K562 (cell line): ENCODE measurements at regions not wholly inside any gene's neighbourhood (a gene's known extent, or its start where the extent isn't known, plus 50 kb on each side); places are given as distances from the start of the nearest gene placed in this dataset.

Experiments
- CSDE1 ChIP-seq, 2 experiments: fragments of 450-650 bp; IDR thresholded peaks; 2 replicates each; pipeline ENCODE4 v1.6.1; 2016; ENCODE audit warnings: mild to moderate bottlenecking in 1 of 2
- E2F3 ChIP-seq: fragments of 250-450 bp; sonication (Bioruptor Pico); IDR thresholded peaks from 2 replicates; pipeline ENCODE4 v1.4.0; 2020; ENCODE audit warnings: mild to moderate bottlenecking
- ELF1 ChIP-seq: fragments of 200-800 bp; sonication (Bioruptor generic); IDR thresholded peaks from 2 replicates; pipeline ENCODE4 v1.6.1; 2016; ENCODE audit warnings: missing genetic modification characterization, missing compliant biosample characterization
- HSF4 ChIP-seq: fragments of 250-450 bp; sonication (Bioruptor Pico); IDR thresholded peaks from 2 replicates; pipeline ENCODE4 v2.1.2; 2022; ENCODE audit warnings: mild to moderate bottlenecking, moderate library complexity, borderline replicate concordance
- JUN ChIP-seq, 2 experiments: sonication (generic) in 1 of 2; formaldehyde crosslinking in 1 of 2; IDR thresholded peaks; 2 replicates each; pipeline versions ENCODE4 v1.6.1 to v1.8.0; 2012 to 2022; ENCODE audit warnings: borderline replicate concordance in 2 of 2, mild to moderate bottlenecking in 2 of 2, improper control_type of control experiment in 1 of 2, low read depth in 1 of 2, low read length in 1 of 2, missing genetic modification reagents in 1 of 2
- KLF13 ChIP-seq: fragments of 450-650 bp; IDR thresholded peaks from 2 replicates; pipeline ENCODE4 v1.6.1; 2016; ENCODE audit warnings: missing genetic modification characterization, low read depth, mild to moderate bottlenecking, missing compliant biosample characterization, moderate library complexity, borderline replicate concordance
- MBD2 ChIP-seq: sonication (generic); IDR thresholded peaks from 2 replicates; pipeline ENCODE4 v1.6.1; 2016; ENCODE audit warnings: low read depth, borderline replicate concordance
- NFATC3 ChIP-seq: fragments of 450-650 bp; IDR thresholded peaks from 2 replicates; pipeline ENCODE4 v1.6.1; 2017; ENCODE audit warnings: mild to moderate bottlenecking
- NFRKB ChIP-seq: fragments of 450-650 bp; IDR thresholded peaks from 2 replicates; pipeline ENCODE4 v1.6.1; 2016; ENCODE audit warnings: low read depth
- POLR2B ChIP-seq: fragments of 450-650 bp; IDR thresholded peaks from 2 replicates; pipeline ENCODE4 v1.6.1; 2018; ENCODE audit warnings: low read depth; ENCODE audit not compliant: partially characterized antibody
- SP2 ChIP-seq: IDR thresholded peaks from 2 replicates; pipeline ENCODE4 v1.6.1; 2011; ENCODE audit warnings: mild to moderate bottlenecking, low read depth, low read length, moderate library complexity; ENCODE audit not compliant: poor library complexity, severe bottlenecking; ENCODE audit errors: extremely low read depth
- TCF7 ChIP-seq: sonication (generic); IDR thresholded peaks from 2 replicates; pipeline ENCODE4 v1.6.1; 2016; ENCODE audit warnings: antibody characterized with exemption, borderline replicate concordance
- ZNF232 ChIP-seq: sonication (generic); formaldehyde crosslinking; IDR thresholded peaks from 2 replicates; pipeline ENCODE4 v1.8.0; 2022; ENCODE audit warnings: mild to moderate bottlenecking, missing genetic modification reagents
- ZNF347 ChIP-seq: fragments of 450-650 bp; formaldehyde crosslinking; IDR thresholded peaks from 2 replicates; pipeline ENCODE4 v1.4.0; 2020; ENCODE audit warnings: low read depth, mild to moderate bottlenecking, moderate library complexity
- ZNF696 ChIP-seq: fragments of 250-450 bp; sonication (Bioruptor Pico); conservative IDR thresholded peaks from 2 replicates; pipeline ENCODE4 v1.4.0; 2020; ENCODE audit warnings: mild to moderate bottlenecking, moderate library complexity
- TF ChIP-seq, protein P1 (sequence below): sonication (generic); formaldehyde crosslinking; IDR thresholded peaks from 2 replicates; pipeline ENCODE4 v1.9.0; 2022; ENCODE audit warnings: mild to moderate bottlenecking, missing genetic modification reagents
- TF ChIP-seq, protein P2 (sequence below): fragments of 150-350 bp; IDR thresholded peaks from 2 replicates; pipeline ENCODE4 v1.6.1; 2014; ENCODE audit warnings: low read depth, mild to moderate bottlenecking, low read length, borderline replicate concordance
- TF ChIP-seq, protein P3 (sequence below): fragments of 250-450 bp; sonication (Bioruptor Pico); IDR thresholded peaks from 2 replicates; pipeline ENCODE4 v1.4.0; 2020; ENCODE audit warnings: mild to moderate bottlenecking, moderate library complexity, borderline replicate concordance
- TF ChIP-seq, protein P4 (sequence below): fragments of 450-650 bp; formaldehyde crosslinking; IDR thresholded peaks from 2 replicates; pipeline ENCODE4 v1.4.0; 2022; ENCODE audit warnings: missing genetic modification characterization
- TF ChIP-seq, protein P5 (sequence below): fragments of 450-650 bp; formaldehyde crosslinking; IDR thresholded peaks from 2 replicates; pipeline ENCODE4 v1.4.0; 2020; ENCODE audit warnings: mild to moderate bottlenecking, moderate library complexity

DNA sequence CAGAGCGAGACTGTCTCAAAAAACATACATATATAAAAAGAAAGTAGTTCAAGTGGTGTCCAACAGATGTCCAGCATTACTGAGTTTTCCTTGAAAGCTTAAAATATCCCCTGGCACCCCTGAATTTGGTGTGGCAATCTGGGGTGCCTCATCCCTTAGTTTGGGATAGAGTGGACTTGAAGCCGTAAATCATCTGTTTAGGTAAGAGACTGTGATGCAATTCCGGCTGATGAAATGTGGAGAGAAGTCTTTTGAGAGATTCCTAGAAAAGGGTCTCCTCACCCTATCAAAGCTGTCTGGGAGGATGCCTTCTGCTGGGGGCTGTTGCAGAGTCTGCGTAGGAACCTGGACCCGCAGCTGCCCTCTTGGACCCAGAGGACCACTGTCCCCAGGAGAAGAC, 408.0 kb downstream of the RPS24 start (continued):
- TF ChIP-seq TCF7 (no peak), ZNF232 (no peak), MBD2 (no peak), POLR2B (no peak), E2F3 (CRISPR knock-in tag) (no peak), ZNF696 (CRISPR knock-in tag) (no peak), ZNF347 (CRISPR knock-in tag) (no peak), CSDE1 (IDR thresholded peaks at IDR 0.05) (no peak), SP2 (no peak), NFRKB (no peak), JUN (IDR thresholded peaks at IDR 0.05; ENCODE audit: borderline replicate concordance, low read depth, low read length) (0 out of 2 replicates have a peak, but pooled peaks have one; percentile 25), JUN (CRISPR knock-in tag; IDR thresholded peaks at IDR 0.05; ENCODE audit: borderline replicate concordance) (no peak), KLF13 (no peak), NFATC3 (no peak), ELF1 (tag) (no peak), HSF4 (CRISPR knock-in tag) (no peak)
- TF ChIP-seq, protein P1, sequence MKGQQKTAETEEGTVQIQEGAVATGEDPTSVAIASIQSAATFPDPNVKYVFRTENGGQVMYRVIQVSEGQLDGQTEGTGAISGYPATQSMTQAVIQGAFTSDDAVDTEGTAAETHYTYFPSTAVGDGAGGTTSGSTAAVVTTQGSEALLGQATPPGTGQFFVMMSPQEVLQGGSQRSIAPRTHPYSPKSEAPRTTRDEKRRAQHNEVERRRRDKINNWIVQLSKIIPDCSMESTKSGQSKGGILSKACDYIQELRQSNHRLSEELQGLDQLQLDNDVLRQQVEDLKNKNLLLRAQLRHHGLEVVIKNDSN (CRISPR knock-in tag) = no peak
- TF ChIP-seq, protein P2, sequence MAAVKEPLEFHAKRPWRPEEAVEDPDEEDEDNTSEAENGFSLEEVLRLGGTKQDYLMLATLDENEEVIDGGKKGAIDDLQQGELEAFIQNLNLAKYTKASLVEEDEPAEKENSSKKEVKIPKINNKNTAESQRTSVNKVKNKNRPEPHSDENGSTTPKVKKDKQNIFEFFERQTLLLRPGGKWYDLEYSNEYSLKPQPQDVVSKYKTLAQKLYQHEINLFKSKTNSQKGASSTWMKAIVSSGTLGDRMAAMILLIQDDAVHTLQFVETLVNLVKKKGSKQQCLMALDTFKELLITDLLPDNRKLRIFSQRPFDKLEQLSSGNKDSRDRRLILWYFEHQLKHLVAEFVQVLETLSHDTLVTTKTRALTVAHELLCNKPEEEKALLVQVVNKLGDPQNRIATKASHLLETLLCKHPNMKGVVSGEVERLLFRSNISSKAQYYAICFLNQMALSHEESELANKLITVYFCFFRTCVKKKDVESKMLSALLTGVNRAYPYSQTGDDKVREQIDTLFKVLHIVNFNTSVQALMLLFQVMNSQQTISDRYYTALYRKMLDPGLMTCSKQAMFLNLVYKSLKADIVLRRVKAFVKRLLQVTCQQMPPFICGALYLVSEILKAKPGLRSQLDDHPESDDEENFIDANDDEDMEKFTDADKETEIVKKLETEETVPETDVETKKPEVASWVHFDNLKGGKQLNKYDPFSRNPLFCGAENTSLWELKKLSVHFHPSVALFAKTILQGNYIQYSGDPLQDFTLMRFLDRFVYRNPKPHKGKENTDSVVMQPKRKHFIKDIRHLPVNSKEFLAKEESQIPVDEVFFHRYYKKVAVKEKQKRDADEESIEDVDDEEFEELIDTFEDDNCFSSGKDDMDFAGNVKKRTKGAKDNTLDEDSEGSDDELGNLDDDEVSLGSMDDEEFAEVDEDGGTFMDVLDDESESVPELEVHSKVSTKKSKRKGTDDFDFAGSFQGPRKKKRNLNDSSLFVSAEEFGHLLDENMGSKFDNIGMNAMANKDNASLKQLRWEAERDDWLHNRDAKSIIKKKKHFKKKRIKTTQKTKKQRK = no peak
- TF ChIP-seq, protein P3, sequence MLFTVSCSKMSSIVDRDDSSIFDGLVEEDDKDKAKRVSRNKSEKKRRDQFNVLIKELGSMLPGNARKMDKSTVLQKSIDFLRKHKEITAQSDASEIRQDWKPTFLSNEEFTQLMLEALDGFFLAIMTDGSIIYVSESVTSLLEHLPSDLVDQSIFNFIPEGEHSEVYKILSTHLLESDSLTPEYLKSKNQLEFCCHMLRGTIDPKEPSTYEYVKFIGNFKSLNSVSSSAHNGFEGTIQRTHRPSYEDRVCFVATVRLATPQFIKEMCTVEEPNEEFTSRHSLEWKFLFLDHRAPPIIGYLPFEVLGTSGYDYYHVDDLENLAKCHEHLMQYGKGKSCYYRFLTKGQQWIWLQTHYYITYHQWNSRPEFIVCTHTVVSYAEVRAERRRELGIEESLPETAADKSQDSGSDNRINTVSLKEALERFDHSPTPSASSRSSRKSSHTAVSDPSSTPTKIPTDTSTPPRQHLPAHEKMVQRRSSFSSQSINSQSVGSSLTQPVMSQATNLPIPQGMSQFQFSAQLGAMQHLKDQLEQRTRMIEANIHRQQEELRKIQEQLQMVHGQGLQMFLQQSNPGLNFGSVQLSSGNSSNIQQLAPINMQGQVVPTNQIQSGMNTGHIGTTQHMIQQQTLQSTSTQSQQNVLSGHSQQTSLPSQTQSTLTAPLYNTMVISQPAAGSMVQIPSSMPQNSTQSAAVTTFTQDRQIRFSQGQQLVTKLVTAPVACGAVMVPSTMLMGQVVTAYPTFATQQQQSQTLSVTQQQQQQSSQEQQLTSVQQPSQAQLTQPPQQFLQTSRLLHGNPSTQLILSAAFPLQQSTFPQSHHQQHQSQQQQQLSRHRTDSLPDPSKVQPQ = no peak
- TF ChIP-seq, protein P4, sequence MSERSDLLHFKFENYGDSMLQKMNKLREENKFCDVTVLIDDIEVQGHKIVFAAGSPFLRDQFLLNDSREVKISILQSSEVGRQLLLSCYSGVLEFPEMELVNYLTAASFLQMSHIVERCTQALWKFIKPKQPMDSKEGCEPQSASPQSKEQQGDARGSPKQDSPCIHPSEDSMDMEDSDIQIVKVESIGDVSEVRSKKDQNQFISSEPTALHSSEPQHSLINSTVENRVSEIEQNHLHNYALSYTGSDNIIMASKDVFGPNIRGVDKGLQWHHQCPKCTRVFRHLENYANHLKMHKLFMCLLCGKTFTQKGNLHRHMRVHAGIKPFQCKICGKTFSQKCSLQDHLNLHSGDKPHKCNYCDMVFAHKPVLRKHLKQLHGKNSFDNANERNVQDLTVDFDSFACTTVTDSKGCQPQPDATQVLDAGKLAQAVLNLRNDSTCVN (CRISPR knock-in tag) = no peak
- TF ChIP-seq, protein P5, sequence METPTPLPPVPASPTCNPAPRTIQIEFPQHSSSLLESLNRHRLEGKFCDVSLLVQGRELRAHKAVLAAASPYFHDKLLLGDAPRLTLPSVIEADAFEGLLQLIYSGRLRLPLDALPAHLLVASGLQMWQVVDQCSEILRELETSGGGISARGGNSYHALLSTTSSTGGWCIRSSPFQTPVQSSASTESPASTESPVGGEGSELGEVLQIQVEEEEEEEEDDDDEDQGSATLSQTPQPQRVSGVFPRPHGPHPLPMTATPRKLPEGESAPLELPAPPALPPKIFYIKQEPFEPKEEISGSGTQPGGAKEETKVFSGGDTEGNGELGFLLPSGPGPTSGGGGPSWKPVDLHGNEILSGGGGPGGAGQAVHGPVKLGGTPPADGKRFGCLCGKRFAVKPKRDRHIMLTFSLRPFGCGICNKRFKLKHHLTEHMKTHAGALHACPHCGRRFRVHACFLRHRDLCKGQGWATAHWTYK = no peak
